CD4-positive, alpha-beta T cell treated with Interferon gamma for 1 hour (primary cell): ENCODE measurements at regions not wholly inside any gene's neighbourhood (a gene's known extent, or its start where the extent isn't known, plus 50 kb on each side); places are given as distances from the start of the nearest gene placed in this dataset.
"Not testable (repeated sequence)": the region's sequence is repeated elsewhere in the genome, so short reads cannot be mapped to it uniquely, and the experiment has no call there.

Experiments
- DNase-seq: peaks from one replicate; pipeline ENCODE4 v3.0.0-alpha.2; 2020

DNA sequence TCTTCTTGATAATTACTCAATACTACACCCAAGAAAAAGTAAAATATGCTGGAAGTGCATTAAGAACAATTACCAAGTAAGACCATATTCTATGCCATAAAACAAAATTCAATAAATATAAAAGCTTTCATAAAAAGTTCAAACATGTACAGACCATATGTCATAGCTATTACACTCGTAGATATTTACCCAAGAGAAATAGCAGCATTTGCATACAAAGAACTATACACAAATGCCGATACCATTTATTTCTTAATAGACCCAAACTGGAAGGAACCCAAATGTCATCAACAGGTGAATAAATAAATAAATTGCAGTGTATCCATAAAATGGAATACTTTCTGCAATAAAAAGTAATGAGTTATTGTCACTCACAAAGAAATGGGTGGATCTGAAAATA is 78.3 kb upstream of the SLC16A7 start:
- DNase-seq, result no peak

DNA sequence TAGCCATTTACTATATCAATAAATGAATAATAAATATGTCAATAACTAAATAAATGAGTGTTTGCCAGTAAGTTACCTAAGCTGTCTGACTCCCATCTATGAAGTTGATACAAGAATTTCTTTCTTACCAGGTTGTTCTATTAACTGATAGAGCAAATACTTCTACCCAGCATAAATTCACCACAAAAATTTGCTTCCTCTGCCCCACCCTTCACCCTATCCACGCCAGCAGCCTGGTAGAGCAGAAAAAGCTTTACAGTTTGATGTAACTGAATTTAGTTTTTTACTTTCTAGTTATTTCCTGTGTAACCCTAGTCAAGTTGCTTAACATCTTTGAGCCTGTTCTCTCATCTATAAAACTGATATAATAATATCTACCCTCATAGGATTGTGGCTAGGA is 94.9 kb upstream of the SLC16A7 start:
- DNase-seq, result no peak

DNA sequence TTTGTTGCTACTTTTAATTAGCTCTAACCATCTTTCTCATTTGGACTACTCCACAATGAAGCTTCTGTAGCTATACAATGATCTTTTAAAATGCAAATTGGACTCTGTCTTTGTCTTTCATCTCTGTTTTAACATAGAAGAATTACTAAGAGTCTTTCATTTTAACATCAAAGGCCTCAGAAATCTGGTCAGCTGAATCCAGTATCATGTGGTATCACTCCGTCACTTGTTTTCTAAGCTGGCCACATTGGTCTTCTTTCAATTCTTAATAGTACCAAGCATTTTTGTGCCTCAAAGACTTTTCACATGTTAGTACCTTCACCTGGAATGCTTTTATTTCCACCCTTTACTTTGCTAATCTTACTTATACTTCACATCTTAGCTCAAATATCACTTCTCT is 95.5 kb upstream of the SLC16A7 start:
- no peak for DNase-seq

DNA sequence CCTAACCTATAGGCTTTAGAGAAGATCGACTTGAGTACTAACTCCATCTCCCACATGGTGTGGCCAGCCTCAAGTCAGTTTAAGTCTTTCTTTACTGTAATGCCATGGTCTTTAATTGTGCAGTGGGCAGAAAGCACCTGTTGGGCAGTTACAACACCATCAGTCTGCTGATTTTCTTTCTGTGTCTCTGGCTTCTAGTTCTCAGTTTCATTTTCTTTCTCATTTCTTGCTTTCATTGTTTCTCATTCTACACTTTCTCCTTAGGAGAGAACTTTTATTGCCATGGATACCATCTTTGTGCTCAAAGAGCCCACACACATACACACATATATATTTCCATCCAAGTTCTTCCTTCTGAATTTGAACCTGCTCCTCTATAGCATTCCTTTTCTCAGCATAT is 96.1 kb upstream of the SLC16A7 start:
- DNase-seq, result no peak

DNA sequence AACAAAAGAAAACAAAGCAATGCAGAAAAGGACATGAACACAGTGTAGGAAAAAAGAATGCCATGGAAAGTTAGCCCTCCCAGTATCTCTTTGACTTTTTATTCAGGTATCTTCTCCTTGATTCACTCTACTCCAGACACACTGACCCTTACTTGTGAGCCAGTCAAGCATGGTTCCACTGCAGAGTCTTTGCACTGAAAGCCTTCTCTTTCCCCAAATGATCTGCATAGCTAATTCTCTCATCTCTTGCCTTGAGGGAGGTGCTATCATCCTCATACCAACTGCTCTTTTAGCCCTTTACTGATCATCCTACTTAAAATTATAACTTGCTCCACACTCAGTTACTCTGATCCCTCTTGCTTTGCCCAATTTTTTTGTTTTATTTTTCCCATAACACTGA is 101.2 kb upstream of the SLC16A7 start:
- DNase-seq, result no peak

DNA sequence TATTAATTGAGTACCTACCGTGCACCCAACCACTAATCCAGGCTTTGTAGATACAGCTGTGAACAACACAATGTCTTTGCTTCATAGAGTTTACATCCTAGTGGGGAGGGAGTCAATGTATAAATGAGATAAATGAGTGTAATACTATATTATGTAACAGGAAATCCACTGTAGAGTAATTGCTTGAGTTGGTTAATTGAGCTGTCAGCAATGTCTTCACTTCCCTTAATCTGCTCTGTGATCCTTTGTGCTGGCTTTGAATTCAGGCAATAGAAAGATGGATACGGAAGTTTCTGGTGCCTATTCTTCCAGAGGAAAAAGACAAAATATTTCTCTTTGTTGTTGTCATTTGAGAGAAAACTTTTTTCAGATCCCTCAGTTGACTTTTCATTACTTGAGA is 104.0 kb upstream of the SLC16A7 start:
- DNase-seq, result no peak

DNA sequence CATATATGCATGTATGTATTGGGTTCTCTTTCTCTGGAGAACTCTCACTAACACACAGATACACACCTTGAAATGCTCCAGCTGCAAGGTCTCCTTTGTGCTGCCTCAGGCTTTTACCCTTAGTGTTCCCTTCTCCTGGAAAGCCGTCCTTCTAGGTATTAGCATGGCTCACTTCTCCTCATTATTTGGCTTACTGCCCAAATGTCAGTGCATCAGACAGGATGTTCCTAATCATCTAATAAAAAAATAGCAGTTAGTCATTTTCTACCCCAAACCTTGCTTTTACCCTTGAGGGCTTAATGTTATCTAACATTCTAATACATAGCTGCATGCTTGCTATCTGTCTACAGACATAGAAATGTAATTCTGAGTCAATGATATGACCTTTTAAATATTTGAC is 109.0 kb upstream of the SLC16A7 start:
- DNase-seq, result no peak

DNA sequence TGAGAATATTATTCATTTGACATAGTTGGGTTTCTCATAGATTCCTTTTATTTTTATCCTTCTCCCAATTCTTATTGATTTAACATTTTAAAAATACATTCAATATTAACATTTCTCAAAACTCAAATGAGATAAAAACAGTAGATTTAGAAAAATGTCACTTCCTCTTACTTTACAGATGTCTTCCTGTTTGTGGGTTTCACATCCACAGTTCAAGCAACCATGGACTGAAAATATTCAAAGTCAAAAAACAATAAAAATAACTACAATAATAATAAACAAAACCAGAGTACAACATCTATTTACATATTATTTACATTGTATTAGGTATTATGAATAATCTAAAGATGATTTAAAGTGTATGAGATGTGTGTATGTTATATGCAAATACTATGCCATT is 111.3 kb upstream of the SLC16A7 start:
- DNase-seq, result no peak

DNA sequence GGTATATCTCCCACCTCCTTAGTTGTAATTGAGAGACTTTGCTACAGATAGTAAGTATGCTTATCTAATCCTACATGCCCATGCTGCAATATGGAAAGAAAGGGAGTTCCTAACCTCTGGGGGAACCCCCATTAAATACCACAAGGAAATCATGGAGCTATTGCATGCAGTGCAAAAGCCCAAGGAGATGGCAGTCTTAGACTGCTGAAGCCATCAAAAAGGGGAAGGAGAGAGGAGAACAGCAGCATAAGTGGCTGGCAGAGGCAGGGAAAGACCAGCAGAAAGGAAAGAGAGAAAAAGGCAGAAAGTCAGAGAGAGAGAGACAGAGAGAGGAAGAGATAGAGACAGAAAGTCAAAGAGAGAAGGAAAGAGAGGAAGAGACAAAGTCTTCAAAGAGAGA is 121.6 kb upstream of the SLC16A7 start:
- not testable (repeated sequence) for DNase-seq

DNA sequence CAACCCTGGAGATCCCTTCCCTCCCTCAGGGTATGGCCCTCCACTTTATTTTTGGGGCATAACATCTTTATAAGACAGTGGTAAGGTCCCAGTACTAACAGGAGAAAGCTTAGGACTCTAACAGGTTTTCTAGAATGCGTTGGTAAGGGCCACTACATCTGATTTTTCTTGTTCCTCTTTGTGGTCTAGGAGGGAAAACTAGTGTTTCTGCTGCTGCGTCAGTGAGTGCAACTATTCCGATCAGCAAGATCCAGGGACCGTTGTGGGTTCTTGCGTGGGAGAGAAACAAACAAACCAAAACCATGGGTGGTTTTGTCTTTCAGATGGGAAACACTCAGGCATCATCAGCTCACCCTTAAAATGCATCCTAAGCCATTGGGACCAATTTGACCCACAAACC is 123.6 kb upstream of the SLC16A7 start:
- DNase-seq, result no peak

DNA sequence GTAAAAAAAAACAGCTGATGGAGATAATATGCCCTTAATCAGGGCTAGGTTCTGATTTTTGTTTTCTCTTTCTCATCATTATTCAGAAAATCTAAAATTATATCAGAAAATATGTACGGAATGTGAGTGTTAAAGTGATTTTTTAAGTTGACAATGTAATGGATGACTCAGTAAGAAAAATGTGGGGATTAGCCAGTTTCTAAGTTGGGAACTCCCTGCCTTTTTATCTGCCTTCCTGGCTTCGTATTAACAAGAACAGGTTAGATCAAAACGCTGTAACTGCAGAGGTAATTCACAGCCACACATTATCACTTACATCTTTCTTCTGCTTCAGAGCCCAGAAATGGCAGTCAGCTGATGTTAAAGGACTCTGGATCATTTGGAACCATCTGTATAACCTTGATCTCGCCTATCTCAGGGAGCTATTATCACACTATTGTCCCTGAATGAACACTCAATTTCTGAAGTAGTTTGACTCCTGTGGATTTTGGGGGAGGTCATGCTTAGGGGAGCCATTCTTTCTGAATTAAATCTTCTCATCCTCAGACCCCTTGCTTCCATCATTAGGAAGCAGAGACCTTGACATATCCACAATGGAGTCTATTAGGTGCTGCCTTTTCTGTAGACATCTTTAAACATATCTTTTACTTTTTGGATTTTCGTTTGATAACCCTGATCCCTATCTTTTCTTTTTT is 135.7 kb upstream of the SLC16A7 start:
- no peak for DNase-seq

DNA sequence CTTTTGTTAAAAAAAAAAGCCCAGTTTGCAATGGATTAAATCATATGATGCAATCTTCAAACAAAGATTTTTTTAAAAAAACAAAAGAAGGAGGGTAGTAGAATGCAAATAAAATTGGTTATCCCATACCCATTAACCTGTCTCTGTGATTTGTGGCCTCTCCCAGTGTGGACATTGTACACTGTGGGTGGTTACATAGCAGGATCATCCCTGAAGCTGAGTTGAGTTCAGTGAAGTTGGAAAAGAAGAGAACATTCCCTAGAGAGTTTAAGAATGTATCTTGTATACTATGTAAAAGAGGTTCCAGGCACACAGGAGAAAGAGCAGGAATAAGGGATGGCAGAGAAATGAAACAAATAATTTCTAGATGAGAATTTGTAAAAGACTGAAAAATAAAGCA is 142.4 kb upstream of the SLC16A7 start:
- DNase-seq, result no peak

DNA sequence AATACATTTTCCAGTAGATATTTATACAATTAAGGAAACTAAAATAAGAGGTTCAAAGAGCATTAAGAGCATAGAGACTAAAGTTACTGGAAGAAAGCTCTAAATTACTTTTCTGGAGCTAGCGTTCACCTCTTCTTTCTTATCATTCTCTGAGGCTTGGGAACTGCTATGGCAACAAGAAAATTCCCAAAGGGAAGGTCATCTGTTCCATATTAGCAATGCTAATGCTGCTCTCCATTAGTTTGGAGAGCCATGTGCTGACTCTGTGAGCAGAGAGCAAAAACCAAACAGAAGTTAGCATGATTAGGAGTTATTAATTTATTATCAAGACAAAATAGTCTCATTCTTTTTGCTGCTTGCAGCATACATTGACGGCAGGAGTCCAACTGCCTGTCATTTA is 143.1 kb upstream of the SLC16A7 start:
- no peak for DNase-seq

DNA sequence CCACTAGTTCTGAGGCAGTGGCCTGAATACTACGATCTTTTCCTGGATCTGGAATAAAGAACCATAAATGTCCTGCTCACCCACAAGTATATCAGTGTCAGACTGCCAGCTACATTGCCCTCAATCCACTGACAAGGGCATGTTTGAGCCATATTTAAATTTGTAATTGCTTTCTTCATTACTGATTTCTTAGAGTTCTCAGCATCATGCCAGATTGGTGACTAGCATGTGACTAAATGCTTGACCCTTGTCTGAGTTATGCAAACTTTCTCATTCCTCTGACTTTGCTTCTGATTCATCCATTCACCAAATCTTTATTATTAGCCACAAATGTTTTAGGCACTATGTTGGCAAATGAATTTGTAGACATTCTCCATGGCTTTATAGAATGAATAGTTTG is 143.6 kb upstream of the SLC16A7 start:
- no peak for DNase-seq

DNA sequence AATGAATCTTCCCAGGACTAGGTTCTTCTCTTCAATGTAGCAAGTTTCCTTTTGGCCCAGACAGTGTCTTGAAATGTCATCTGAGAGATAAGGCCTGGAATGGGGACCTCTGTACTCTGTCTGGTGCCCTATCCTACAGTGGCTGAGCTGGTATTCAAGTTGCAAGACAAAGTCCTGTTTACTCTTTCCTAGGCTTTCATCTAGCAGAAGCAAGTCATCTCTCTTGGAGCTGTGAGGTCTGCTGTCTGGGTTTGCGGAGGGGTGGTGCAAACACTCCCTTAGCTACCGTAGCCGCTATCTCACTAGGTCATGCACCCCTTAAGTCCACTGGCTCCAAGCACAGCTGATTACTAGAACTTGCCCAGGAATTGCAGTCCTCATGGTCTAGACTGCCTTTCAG is 149.7 kb upstream of the SLC16A7 start:
- no peak for DNase-seq

DNA sequence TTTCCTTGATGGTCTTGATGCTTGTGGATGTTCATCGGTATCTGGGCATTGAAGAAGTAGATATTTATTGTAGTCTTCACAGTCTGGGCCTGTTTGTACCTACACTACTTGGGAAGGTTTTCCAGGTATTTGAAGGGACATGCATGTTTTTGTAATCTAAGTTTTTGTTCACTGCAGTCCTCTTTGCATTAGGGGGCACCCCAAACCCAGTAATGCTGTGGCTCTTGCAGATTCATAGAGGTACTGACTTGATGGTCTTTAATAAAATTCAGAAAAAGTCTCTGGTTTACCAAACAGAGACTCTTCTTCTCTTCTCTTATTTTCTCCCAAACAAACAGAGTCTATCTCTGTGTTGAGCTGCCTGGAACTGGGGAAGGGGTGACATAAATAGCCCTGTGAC is 150.9 kb upstream of the SLC16A7 start:
- no peak for DNase-seq

DNA sequence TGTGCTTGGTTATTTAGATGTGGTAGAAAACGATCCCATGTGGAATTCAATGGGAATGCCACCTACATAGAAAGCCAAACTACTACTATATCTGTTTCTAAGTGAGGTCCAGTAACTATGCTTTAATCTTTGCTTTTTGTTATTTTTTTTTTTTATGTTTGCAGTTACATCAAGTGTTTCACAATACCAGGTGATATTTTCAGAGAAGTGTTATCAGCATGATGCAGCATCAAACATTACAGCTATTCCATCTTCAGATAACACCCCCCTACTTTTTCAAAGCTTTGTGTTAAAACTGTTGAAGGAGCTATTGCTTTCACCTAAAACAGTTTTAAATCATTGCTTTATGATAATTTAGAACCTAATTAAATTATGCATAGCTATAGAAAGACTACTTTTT is 163.8 kb upstream of the SLC16A7 start:
- DNase-seq, result no peak

DNA sequence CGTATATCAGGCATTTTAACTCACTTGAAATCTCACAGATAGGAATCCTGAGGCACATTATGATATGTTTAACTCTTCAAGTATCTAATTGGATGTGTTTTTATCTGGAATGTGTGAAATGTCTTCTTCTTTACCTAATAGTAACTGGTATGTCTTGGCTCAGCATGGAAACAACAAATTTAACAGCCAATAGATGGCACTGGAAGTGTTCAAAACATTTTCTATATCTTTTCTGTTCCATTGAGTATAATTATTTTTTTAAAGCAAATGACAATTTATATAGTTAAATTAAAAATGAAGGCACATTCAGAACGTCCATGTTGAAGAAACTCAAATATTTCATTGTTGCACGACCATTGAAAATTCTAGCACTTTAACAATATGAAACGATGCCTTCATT is 164.6 kb upstream of the SLC16A7 start:
- DNase-seq, result no peak

DNA sequence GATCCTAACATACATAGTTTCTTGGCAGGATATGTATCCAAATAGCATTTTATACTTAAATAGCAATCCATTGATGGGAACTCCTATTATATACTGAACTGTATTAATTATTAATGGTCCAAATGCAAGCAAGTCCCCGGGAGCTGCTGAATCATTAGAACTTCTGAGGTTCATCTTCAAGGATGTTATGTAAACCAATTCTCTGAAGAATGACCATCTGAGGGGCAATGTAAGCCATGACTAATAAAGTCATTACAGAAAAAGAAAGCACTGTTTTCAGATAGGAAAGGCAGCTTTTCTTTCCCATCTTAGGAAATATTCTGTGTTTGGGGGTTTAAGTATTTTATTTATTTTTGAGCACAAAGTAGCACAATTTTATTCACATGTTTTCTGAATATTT is 166.1 kb upstream of the SLC16A7 start:
- no peak for DNase-seq

DNA sequence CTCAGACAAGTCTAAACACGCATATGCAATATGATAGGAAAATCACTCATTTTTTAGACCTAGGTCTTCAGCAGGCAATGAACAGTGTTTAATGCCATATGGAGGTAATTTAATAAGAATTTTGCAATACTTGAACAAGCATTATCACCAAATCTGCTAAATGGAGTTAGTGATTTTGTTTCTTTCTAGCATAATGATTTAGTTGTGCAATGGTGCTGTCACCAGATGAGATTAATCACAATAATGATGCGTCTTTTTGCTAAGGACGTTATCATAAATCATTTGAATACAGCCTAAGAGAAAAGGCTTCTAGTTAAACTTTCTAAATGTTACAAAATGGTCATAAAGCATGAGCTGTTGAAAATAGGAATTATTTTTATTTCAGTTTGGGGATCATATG is 170.0 kb upstream of the SLC16A7 start:
- DNase-seq, result no peak

DNA sequence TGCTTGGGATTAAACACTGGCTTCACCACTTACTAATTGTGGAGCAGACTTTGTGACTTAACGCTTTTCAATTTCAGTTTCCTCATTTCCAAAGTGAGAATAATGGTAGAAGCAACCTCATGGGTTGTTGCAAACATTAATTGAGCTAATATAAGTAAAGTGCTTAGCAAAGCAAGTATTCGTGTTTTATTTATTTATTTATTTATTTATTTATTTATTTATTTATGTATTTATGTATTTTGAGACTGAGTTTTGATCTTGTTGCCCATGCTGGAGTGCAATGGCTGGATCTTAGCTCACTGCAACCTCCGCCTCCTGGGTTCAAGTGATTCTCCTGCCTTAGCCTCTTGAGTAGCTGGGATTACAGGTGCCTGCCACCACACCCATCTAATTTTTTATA is 171.2 kb upstream of the SLC16A7 start:
- not testable (repeated sequence) for DNase-seq

DNA sequence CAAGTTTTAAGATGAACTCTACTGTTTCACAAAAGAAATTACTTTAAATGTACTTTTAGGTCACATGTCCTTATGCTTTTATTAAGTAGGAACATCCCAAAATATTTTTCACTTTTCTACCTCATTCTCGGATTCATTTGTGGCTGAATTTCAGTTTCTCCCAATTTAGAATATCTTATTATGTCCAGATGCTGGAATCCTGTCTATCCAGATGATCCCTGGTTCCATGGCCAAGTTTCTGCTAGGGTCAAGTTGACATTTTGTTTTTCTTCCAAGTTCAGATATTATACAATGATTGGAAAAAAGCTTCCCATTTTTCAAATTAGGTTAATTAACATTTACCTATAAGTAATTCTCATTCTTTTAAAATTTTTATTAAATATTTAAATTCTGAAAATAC is 181.8 kb upstream of the SLC16A7 start:
- no peak for DNase-seq

DNA sequence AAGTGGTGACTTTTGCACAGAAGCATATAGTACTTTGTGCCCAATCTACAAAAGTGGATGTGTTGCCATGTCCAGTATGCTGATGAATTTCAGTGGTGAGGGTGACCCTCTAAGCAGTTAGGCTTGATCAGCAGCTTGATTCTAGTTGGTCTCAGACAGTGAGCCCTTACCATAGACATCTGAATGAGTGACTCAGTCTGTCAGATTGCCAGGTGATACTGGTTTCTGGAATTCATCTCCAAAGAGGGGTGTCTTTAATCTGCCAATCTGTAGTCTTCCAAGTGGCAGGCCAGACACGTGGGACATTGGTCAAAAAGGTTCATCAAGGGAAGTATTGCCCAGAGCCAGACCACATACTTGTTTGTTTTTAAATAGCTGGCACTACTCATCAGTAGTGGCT is 187.4 kb upstream of the SLC16A7 start:
- DNase-seq, result no peak

DNA sequence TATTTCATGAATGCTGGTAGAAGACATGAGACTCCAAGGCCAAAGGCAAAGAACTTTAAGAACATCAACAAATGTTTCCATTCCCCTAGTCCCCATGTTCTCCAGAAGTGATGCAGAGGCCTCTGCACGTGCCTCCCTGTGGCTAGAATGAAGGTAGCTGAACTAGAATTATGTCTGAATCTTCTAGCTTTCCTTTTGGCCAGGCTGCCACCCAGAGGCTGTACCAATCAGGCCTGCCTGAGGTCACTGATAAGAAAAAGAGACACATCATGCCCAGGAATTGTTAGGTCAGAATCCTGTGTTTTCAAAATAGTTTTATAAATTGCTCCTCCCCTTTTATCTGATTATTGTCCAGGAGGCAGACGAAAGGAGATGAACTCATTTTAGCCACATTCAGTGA is 188.0 kb upstream of the SLC16A7 start:
- DNase-seq, result no peak

DNA sequence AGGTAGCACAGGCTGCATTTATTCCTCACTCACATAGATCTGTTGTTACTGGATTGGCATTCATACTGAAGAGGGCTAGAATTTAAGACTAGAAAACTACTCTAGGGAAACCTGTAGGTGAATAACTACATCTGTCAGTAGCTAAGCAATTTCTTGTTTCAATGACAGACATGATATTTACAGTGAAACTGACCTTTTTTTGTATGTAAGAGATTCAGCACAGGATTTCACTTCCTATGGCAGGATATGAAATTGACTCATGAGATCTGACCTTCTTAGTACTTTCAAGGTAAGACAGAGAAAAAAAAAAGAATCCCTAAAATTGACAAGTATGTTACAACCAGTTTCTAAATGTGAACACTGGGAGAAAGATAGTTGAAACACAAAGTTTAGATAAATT is 189.8 kb upstream of the SLC16A7 start:
- DNase-seq, result no peak

DNA sequence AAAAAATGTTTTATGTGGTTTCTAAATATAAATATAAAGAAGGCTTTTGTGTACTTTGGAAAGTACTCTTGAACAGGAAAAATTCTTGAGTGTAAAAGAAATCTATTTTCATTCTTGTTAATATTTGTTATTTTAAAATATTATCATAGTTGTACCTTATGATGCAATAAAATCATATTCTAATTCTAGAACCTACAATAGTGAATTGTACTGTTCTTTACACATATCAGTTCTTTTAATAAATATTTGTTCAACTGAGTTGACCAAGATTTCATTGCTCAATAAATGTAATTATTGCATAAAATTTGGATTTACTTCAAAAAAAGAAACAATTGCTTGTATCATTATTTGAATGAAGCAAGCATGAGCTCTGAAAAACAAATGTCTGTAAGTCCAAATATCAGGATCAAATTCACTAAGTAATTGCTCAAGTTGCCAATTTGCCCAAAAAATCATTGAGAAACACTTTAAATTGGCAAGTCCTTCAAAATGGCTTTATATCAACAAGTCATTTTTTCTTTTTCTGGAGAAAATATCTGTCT is 191.6 kb upstream of the SLC16A7 start:
- no peak for DNase-seq
